GM12878 (cell line): ENCODE measurements at regions not wholly inside any gene's neighbourhood (a gene's known extent, or its start where the extent isn't known, plus 50 kb on each side); places are given as distances from the start of the nearest gene placed in this dataset.

Source experiments
- ATAC-seq: fragments of 200-7000 bp; cut with Tn5 transposase; 3 replicates; pipeline ENCODE4 v1.9.1; 2020; ENCODE audit warnings: mild to moderate bottlenecking, moderate library complexity
- BruUV-seq: library from RNA; stranded (reverse); fragments of 400-500 nt; replicated peaks from 2 replicates; lab custom pipeline; 2021; lab: Mats Ljungman, UMichigan
- CTCF ChIA-PET: fragments of 300-600 bp; sonication (Branson Sonifier 250); formaldehyde crosslinking; extraction: SDS; loops from one replicate; lab custom pipeline; 2021; ENCODE audit warnings: inconsistent platforms; lab: Yijun Ruan, JAX
- POLR2A ChIA-PET: fragments of 350-600 bp; formaldehyde crosslinking; extraction: SDS; loops from one replicate; lab custom pipeline; 2021; ENCODE audit warnings: inconsistent platforms; lab: Charles Lee
- RAD21 ChIA-PET: fragments of 300-600 bp; sonication (Branson Sonifier 250); formaldehyde crosslinking; loops from one replicate; lab custom pipeline; 2023; ENCODE audit warnings: antibody characterized with exemption; ENCODE audit not compliant: unreplicated experiment; lab: Charles Lee
- SMC1A ChIA-PET: fragments of 300-600 bp; sonication (Branson Sonifier 250); formaldehyde crosslinking; loops from one replicate; lab custom pipeline; 2023; ENCODE audit not compliant: unreplicated experiment, uncharacterized antibody; lab: Charles Lee
- DNase-seq: peaks from one replicate; pipeline ENCODE4 v3.0.0-alpha.2; 2011; ENCODE audit warnings: low read depth, low spot score
- FAIRE-seq: peaks from 3 replicates; lab custom pipeline; 2011; peaks lifted over from hg19 to GRCh38; lab: Jason Lieb, UNC
- H2AFZ ChIP-seq: 2 replicates; pipeline ENCODE4 v1.6.0; 2011; ENCODE audit warnings: low read depth, low read length, control low read depth; ENCODE audit not compliant: control insufficient read depth
- H3K27ac ChIP-seq: 2 replicates; pipeline ENCODE4 v1.5.1; 2011; ENCODE audit warnings: control low read depth; ENCODE audit not compliant: control insufficient read depth, insufficient read depth
- H3K27me3 ChIP-seq, 2 experiments: replicated peaks in 1 of 2; 2 replicates each; pipeline versions ENCODE4 v1.6.0 to v1.6.1; 2011; ENCODE audit warnings: low read length in 1 of 2; ENCODE audit not compliant: control insufficient read depth in 2 of 2, insufficient read depth in 2 of 2
- H3K36me3 ChIP-seq, 2 experiments: 2 replicates each; pipeline ENCODE4 v1.5.1; 2011; ENCODE audit warnings: low read length in 1 of 2; ENCODE audit not compliant: control insufficient read depth in 2 of 2, insufficient read depth in 2 of 2
- H3K4me1 ChIP-seq: 2 replicates; pipeline ENCODE4 v1.6.1; 2011; ENCODE audit warnings: mild to moderate bottlenecking, low read length, moderate library complexity, mixed read lengths; ENCODE audit not compliant: control insufficient read depth, insufficient read depth
- H3K4me2 ChIP-seq: 2 replicates; pipeline ENCODE4 v1.6.0; 2011; ENCODE audit warnings: control low read depth; ENCODE audit not compliant: control insufficient read depth, insufficient read depth
- H3K4me3 ChIP-seq: fragments of 200-600 bp; sonication (generic); 2 replicates; pipeline ENCODE4 v1.5.1; 2016
- H3K79me2 ChIP-seq: 2 replicates; pipeline ENCODE4 v1.6.0; 2011; ENCODE audit warnings: low read length; ENCODE audit not compliant: control insufficient read depth, insufficient read depth
- H3K9ac ChIP-seq: 2 replicates; pipeline ENCODE4 v1.8.0; 2011; ENCODE audit warnings: low read length, control low read depth, mixed read lengths; ENCODE audit not compliant: control insufficient read depth, insufficient read depth
- H3K9me3 ChIP-seq: replicated peaks from 3 replicates; pipeline ENCODE4 v1.5.1; 2011; ENCODE audit warnings: mild to moderate bottlenecking, low read length; ENCODE audit not compliant: control insufficient read depth, insufficient read depth
- H4K20me1 ChIP-seq: 2 replicates; pipeline ENCODE4 v1.6.0; 2011; ENCODE audit not compliant: control insufficient read depth, insufficient read depth
- BMI1 ChIP-seq: fragments of 450-650 bp; IDR thresholded peaks from 2 replicates; pipeline ENCODE4 v1.6.1; 2016; ENCODE audit warnings: mild to moderate bottlenecking, moderate library complexity, borderline replicate concordance
- CBX5 ChIP-seq: sonication (generic); IDR thresholded peaks from 2 replicates; pipeline ENCODE4 v1.6.1; 2016; ENCODE audit warnings: low read depth, moderate library complexity, mild to moderate bottlenecking, inconsistent platforms
- HDGF ChIP-seq: fragments of 450-650 bp; IDR thresholded peaks from 2 replicates; pipeline ENCODE4 v1.6.1; 2016; ENCODE audit warnings: antibody characterized with exemption
- IRF5 ChIP-seq: fragments of 450-650 bp; IDR thresholded peaks from 2 replicates; pipeline ENCODE4 v1.6.1; 2017; ENCODE audit warnings: borderline replicate concordance
- MYB ChIP-seq: fragments of 150-350 bp; IDR thresholded peaks from 2 replicates; pipeline ENCODE4 v1.6.1; 2014; ENCODE audit warnings: mild to moderate bottlenecking, low read depth, low read length, borderline replicate concordance
- NFIC ChIP-seq: IDR thresholded peaks from 2 replicates; pipeline ENCODE4 v1.6.1; 2012; ENCODE audit warnings: low read depth, mild to moderate bottlenecking, inconsistent platforms, low read length, moderate library complexity
- PKNOX1 ChIP-seq: fragments of 450-650 bp; IDR thresholded peaks from 2 replicates; pipeline ENCODE4 v1.6.1; 2016; ENCODE audit warnings: mild to moderate bottlenecking
- PML ChIP-seq: IDR thresholded peaks from 2 replicates; pipeline ENCODE4 v1.6.1; 2012; ENCODE audit warnings: low read length, inconsistent platforms
- RB1 ChIP-seq: fragments of 450-650 bp; formaldehyde crosslinking; IDR thresholded peaks from 2 replicates; pipeline ENCODE4 v1.6.1; 2017; ENCODE audit warnings: mild to moderate bottlenecking, borderline replicate concordance
- RBBP5 ChIP-seq: fragments of 200-600 bp; sonication (generic); conservative IDR thresholded peaks from 2 replicates; pipeline ENCODE4 v1.6.1; 2016
- RELB ChIP-seq: fragments of 450-650 bp; IDR thresholded peaks from 2 replicates; pipeline ENCODE4 v1.6.1; 2017; ENCODE audit warnings: low read depth, mild to moderate bottlenecking, moderate library complexity
- SPI1 ChIP-seq: IDR thresholded peaks from 2 replicates; pipeline ENCODE4 v1.6.1; 2011; ENCODE audit warnings: low read depth, mild to moderate bottlenecking, low read length, moderate library complexity, borderline replicate concordance; ENCODE audit not compliant: insufficient read depth
- WRNIP1 ChIP-seq: IDR thresholded peaks from 2 replicates; pipeline ENCODE4 v1.6.1; 2011; ENCODE audit warnings: low read depth, low read length, improper control_type of control experiment, borderline replicate concordance
- ZNF592 ChIP-seq: fragments of 450-650 bp; IDR thresholded peaks from 2 replicates; pipeline ENCODE4 v1.6.1; 2017; ENCODE audit warnings: mild to moderate bottlenecking, moderate library complexity
- ZNF622 ChIP-seq: fragments of 450-650 bp; IDR thresholded peaks from 2 replicates; pipeline ENCODE4 v1.6.1; 2017; ENCODE audit warnings: mild to moderate bottlenecking, inconsistent platforms
- in situ Hi-C: fragments of 300-500 bp; cut with MboI; formaldehyde crosslinking; loops from 9 replicates; pipeline ENCODE4 v1.14.3; 2018; ENCODE audit warnings: mixed read lengths
- intact Hi-C: fragments of 100-400 bp; cut with micrococcal nuclease; formaldehyde crosslinking; loops from one replicate; pipeline ENCODE4 v1.14.2; 2022; ENCODE audit not compliant: unreplicated experiment

- BruUV-seq, result no TSS peak
- FAIRE-seq, result no peak
- no peaks in the 10 kb centered on the region for H3K27me3 ChIP-seq
- ChIA-PET RAD21 (no interaction called here), POLR2A (no interaction called here), CTCF (no interaction called here), SMC1A (no interaction called here)
- no peak overlapping the region for H2AFZ ChIP-seq
- H3K79me2 ChIP-seq, result no peaks in the 10 kb centered on the region
- no peaks in the 10 kb centered on the region for H3K9me3 ChIP-seq
- in situ Hi-C loops, result no loop called here
- H4K20me1 ChIP-seq, result no peaks in the 10 kb centered on the region
- no peak overlapping the region for H3K4me3 ChIP-seq
- H3K36me3 ChIP-seq, result no peaks in the 10 kb centered on the region
- intact Hi-C loops, result no loop called here
- ATAC-seq, result no peak
- no peak overlapping the region for H3K27ac ChIP-seq
- H3K4me1 ChIP-seq, result no peaks in the 10 kb centered on the region
- no peak for DNase-seq
- no peak overlapping the region for H3K4me2 ChIP-seq
- H3K9ac ChIP-seq, result no peak overlapping the region
- TF ChIP-seq RBBP5, result no peak
- no peak for TF ChIP-seq ZNF622
- no peak for TF ChIP-seq RELB
- TF ChIP-seq BMI1, result no peak
- no peak for TF ChIP-seq SPI1
- TF ChIP-seq HDGF, result no peak
- no peak for TF ChIP-seq ZNF592
- no peak for TF ChIP-seq IRF5
- TF ChIP-seq PML, result no peak
- no peak for TF ChIP-seq NFIC
- TF ChIP-seq PKNOX1, result no peak
- TF ChIP-seq CBX5, result no peak
- no peak for TF ChIP-seq WRNIP1
- TF ChIP-seq RB1, result no peak
- no peak for TF ChIP-seq MYB
These were observed 278.6 kb downstream of the DUSP6 start for GRCh38 chr12:89073659-89074058.
